SU-DHL-6 (cell line): ENCODE measurements at regions not wholly inside any gene's neighbourhood (a gene's known extent, or its start where the extent isn't known, plus 50 kb on each side); places are given as distances from the start of the nearest gene placed in this dataset.

Experiments used
- EZH2phosphoT487 ChIP-seq: fragments of 200-600 bp; sonication (generic), shearing (Covaris generic); conservative IDR thresholded peaks from 2 replicates; pipeline ENCODE4 v1.6.1; 2018; ENCODE audit warnings: mild to moderate bottlenecking, antibody characterized with exemption, low read length, moderate library complexity, mixed read lengths
- TF ChIP-seq, protein P1 (sequence below): fragments of 200-600 bp; sonication (generic); IDR thresholded peaks from one replicate; pipeline ENCODE4 v1.5.1; 2017; ENCODE audit warnings: antibody characterized with exemption, mild to moderate bottlenecking, low read length, moderate library complexity; ENCODE audit not compliant: insufficient read depth, poor library complexity, severe bottlenecking

DNA sequence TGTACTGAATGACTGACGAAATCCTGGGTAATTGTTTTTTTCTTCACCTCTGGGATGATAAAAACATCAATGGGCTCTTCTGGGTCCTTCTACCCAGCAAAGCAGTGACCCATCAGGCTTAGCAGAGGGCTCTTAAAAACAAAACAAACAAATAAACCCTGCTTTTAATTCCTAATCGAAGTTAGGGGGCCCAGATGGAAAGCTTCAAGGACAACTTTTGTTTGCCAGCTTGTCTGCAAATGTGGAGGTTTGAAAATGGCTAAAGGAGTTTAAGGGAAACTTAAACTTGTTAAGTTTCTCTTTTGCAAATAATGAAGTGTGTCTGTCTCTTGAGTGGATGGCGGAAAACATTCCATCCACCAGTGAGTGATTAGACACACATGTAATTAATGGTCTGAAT is 327.2 kb downstream of the SATB2 start:
- TF ChIP-seq, protein P1, sequence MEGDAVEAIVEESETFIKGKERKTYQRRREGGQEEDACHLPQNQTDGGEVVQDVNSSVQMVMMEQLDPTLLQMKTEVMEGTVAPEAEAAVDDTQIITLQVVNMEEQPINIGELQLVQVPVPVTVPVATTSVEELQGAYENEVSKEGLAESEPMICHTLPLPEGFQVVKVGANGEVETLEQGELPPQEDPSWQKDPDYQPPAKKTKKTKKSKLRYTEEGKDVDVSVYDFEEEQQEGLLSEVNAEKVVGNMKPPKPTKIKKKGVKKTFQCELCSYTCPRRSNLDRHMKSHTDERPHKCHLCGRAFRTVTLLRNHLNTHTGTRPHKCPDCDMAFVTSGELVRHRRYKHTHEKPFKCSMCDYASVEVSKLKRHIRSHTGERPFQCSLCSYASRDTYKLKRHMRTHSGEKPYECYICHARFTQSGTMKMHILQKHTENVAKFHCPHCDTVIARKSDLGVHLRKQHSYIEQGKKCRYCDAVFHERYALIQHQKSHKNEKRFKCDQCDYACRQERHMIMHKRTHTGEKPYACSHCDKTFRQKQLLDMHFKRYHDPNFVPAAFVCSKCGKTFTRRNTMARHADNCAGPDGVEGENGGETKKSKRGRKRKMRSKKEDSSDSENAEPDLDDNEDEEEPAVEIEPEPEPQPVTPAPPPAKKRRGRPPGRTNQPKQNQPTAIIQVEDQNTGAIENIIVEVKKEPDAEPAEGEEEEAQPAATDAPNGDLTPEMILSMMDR, result no peak
- no peak for TF ChIP-seq EZH2phosphoT487
